ENCODE measurements at regions not wholly inside any gene's neighbourhood (a gene's known extent, or its start where the extent isn't known, plus 50 kb on each side); places are given as distances from the start of the nearest gene placed in this dataset.

- no peaks in the 10 kb centered on the region for H4K20me1 ChIP-seq (ENCODE audit: control insufficient read depth, extremely low read depth, insufficient read depth, low read length)
- H3K36me3 ChIP-seq (ENCODE audit: control insufficient read depth, insufficient read depth, low read length): no peaks in the 10 kb centered on the region
- TF ChIP-seq, protein P1, sequence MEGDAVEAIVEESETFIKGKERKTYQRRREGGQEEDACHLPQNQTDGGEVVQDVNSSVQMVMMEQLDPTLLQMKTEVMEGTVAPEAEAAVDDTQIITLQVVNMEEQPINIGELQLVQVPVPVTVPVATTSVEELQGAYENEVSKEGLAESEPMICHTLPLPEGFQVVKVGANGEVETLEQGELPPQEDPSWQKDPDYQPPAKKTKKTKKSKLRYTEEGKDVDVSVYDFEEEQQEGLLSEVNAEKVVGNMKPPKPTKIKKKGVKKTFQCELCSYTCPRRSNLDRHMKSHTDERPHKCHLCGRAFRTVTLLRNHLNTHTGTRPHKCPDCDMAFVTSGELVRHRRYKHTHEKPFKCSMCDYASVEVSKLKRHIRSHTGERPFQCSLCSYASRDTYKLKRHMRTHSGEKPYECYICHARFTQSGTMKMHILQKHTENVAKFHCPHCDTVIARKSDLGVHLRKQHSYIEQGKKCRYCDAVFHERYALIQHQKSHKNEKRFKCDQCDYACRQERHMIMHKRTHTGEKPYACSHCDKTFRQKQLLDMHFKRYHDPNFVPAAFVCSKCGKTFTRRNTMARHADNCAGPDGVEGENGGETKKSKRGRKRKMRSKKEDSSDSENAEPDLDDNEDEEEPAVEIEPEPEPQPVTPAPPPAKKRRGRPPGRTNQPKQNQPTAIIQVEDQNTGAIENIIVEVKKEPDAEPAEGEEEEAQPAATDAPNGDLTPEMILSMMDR (conservative IDR thresholded peaks at IDR 0.05 in 1 of 2, IDR thresholded peaks at IDR 0.05 in 1 of 2; ENCODE audit: low read depth in 1 of 2, low read length in 2 of 2): no peak
- H2AFZ ChIP-seq (ENCODE audit: low read length): no peak overlapping the region
- no peak for DNase-seq (ENCODE audit: low read depth in 2 of 2)
- H3K27ac ChIP-seq (ENCODE audit: insufficient read depth, low read length): no peak overlapping the region
- H3K79me2 ChIP-seq (ENCODE audit: control insufficient read depth, insufficient read depth, low read length): no peaks in the 10 kb centered on the region
- no peak overlapping the region for H3K4me3 ChIP-seq (replicated peaks in 1 of 4; ENCODE audit: control extremely low read depth in 1 of 4, insufficient read depth in 1 of 4, low read depth in 3 of 4, low read length in 4 of 4)
- no peaks in the 10 kb centered on the region for H3K27me3 ChIP-seq (ENCODE audit: control insufficient read depth, insufficient read depth, low read length)
- H3K4me1 ChIP-seq (ENCODE audit: control insufficient read depth, extremely low read depth, insufficient read depth, low read length): no peaks in the 10 kb centered on the region
- H3K9me3 ChIP-seq (ENCODE audit: control insufficient read depth, insufficient read depth, low read depth, low read length): no peaks in the 10 kb centered on the region
- H3K9ac ChIP-seq (ENCODE audit: insufficient read depth, low read length): no peak overlapping the region
- H3K4me2 ChIP-seq (ENCODE audit: extremely low read depth, insufficient read depth, low read length): no peak overlapping the region
Observed at GRCh38 chr2:126571403-126571802, 84.6 kb upstream of the GYPC start.

- no peak overlapping the region for H3K9ac ChIP-seq (ENCODE audit: insufficient read depth, low read length)
- no peak overlapping the region for H2AFZ ChIP-seq (ENCODE audit: low read length)
- no peaks in the 10 kb centered on the region for H4K20me1 ChIP-seq (ENCODE audit: control insufficient read depth, extremely low read depth, insufficient read depth, low read length)
- no peak for DNase-seq (ENCODE audit: low read depth in 2 of 2)
- no peaks in the 10 kb centered on the region for H3K79me2 ChIP-seq (ENCODE audit: control insufficient read depth, insufficient read depth, low read length)
- no peak overlapping the region for H3K4me3 ChIP-seq (replicated peaks in 1 of 4; ENCODE audit: control extremely low read depth in 1 of 4, insufficient read depth in 1 of 4, low read depth in 3 of 4, low read length in 4 of 4)
- no peaks in the 10 kb centered on the region for H3K36me3 ChIP-seq (ENCODE audit: control insufficient read depth, insufficient read depth, low read length)
- TF ChIP-seq, protein P1 (conservative IDR thresholded peaks at IDR 0.05 in 1 of 2, IDR thresholded peaks at IDR 0.05 in 1 of 2; ENCODE audit: low read depth in 1 of 2, low read length in 2 of 2): no peak
- TF ChIP-seq EZH2 (IDR thresholded peaks at IDR 0.05; ENCODE audit: low read length, missing control alignments): no peak
- no peaks in the 10 kb centered on the region for H3K27me3 ChIP-seq (ENCODE audit: control insufficient read depth, insufficient read depth, low read length)
- H3K4me1 ChIP-seq (ENCODE audit: control insufficient read depth, extremely low read depth, insufficient read depth, low read length): no peaks in the 10 kb centered on the region
- H3K4me2 ChIP-seq (ENCODE audit: extremely low read depth, insufficient read depth, low read length): no peak overlapping the region
- H3K27ac ChIP-seq (ENCODE audit: insufficient read depth, low read length): no peak overlapping the region
- H3K9me3 ChIP-seq (ENCODE audit: control insufficient read depth, insufficient read depth, low read depth, low read length): no peaks in the 10 kb centered on the region
Observed at GRCh38 chr2:126575631-126576030, 80.3 kb upstream of the GYPC start.

GRCh38 chr2:126579868-126580267 is 76.1 kb upstream of the GYPC start:
- Histone ChIP-seq H3K4me1 (ENCODE audit: control insufficient read depth, extremely low read depth, insufficient read depth, low read length) (no peaks in the 10 kb centered on the region), H3K36me3 (ENCODE audit: control insufficient read depth, insufficient read depth, low read length) (no peaks in the 10 kb centered on the region), H2AFZ (ENCODE audit: low read length) (no peak overlapping the region), H3K4me2 (ENCODE audit: extremely low read depth, insufficient read depth, low read length) (no peak overlapping the region), H3K79me2 (ENCODE audit: control insufficient read depth, insufficient read depth, low read length) (no peaks in the 10 kb centered on the region), H4K20me1 (ENCODE audit: control insufficient read depth, extremely low read depth, insufficient read depth, low read length) (no peaks in the 10 kb centered on the region), H3K27ac (ENCODE audit: insufficient read depth, low read length) (no peak overlapping the region), H3K27me3 (ENCODE audit: control insufficient read depth, insufficient read depth, low read length) (no peaks in the 10 kb centered on the region), H3K4me3 (replicated peaks in 1 of 4; ENCODE audit: control extremely low read depth in 1 of 4, insufficient read depth in 1 of 4, low read depth in 3 of 4, low read length in 4 of 4) (no peak overlapping the region), H3K9ac (ENCODE audit: insufficient read depth, low read length) (no peak overlapping the region), H3K9me3 (ENCODE audit: control insufficient read depth, insufficient read depth, low read depth, low read length) (no peaks in the 10 kb centered on the region)
- TF ChIP-seq, protein P1 (conservative IDR thresholded peaks at IDR 0.05 in 1 of 2, IDR thresholded peaks at IDR 0.05 in 1 of 2; ENCODE audit: low read depth in 1 of 2, low read length in 2 of 2): no peak
- TF ChIP-seq EZH2 (IDR thresholded peaks at IDR 0.05; ENCODE audit: low read length, missing control alignments): no peak
- DNase-seq (ENCODE audit: low read depth in 2 of 2): no peak

Measured in fibroblast of lung (primary cell).